BJ (cell line): ENCODE measurements at regions not wholly inside any gene's neighbourhood (a gene's known extent, or its start where the extent isn't known, plus 50 kb on each side); places are given as distances from the start of the nearest gene placed in this dataset.

ENCODE experiments used
- CTCF ChIA-PET: fragments of 350-600 bp; formaldehyde crosslinking; extraction: SDS; loops from one replicate; lab custom pipeline; 2021; ENCODE audit warnings: antibody characterized with exemption, inconsistent platforms; lab: Yijun Ruan, JAX
- POLR2A ChIA-PET: fragments of 300-600 bp; sonication (Branson Sonifier 250); formaldehyde crosslinking; extraction: SDS; loops from one replicate; lab custom pipeline; 2021; ENCODE audit warnings: antibody characterized with exemption; lab: Charles Lee
- DNase-seq: peaks from one replicate; pipeline ENCODE4 v3.0.0-alpha.2; 2011; ENCODE audit warnings: low read depth
- H3K27me3 ChIP-seq: 2 replicates; pipeline ENCODE4 v1.6.0; 2011; ENCODE audit warnings: low read length; ENCODE audit not compliant: control insufficient read depth, insufficient read depth
- H3K36me3 ChIP-seq: 2 replicates; pipeline ENCODE4 v1.5.1; 2011; ENCODE audit warnings: low read length; ENCODE audit not compliant: control insufficient read depth, insufficient read depth
- H3K4me3 ChIP-seq: 2 replicates; pipeline ENCODE4 v1.5.1; 2011; ENCODE audit warnings: low read depth, mild to moderate bottlenecking, control low read depth, low read length
- TF ChIP-seq, protein P1 (sequence below): IDR thresholded peaks from 2 replicates; pipeline ENCODE4 v1.5.1; 2011; ENCODE audit warnings: low read depth, mild to moderate bottlenecking, control low read depth, inconsistent platforms, low read length, moderate library complexity; ENCODE audit not compliant: insufficient read depth

DNA sequence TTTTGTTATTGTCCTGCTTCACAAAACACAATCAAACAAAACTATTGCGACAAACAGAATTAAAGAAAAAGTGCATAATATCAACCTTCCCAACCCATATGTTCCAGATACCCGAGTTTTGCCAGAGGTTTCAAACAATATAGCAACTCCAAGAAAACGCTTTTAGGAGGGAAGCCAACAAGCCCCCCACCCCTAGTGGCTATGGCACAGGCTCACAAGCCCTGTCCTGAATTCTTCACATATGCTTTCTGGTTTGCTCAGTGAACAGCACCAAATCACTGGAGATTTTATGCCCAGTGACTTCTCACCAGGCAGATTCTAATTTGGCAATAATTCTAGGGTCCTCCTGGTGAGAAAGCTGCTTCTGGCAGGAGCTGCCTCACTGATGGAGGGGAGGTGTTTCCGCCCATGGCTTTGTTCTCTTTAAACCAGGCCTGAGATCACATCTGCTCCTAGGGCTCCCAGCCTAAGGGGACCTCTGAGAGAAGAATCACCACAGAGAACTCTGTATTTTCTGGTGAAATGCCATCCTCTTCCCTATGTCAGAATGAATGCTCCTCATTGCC lies 1982.4 kb downstream of the EFNA5 start:
- TF ChIP-seq, protein P1, sequence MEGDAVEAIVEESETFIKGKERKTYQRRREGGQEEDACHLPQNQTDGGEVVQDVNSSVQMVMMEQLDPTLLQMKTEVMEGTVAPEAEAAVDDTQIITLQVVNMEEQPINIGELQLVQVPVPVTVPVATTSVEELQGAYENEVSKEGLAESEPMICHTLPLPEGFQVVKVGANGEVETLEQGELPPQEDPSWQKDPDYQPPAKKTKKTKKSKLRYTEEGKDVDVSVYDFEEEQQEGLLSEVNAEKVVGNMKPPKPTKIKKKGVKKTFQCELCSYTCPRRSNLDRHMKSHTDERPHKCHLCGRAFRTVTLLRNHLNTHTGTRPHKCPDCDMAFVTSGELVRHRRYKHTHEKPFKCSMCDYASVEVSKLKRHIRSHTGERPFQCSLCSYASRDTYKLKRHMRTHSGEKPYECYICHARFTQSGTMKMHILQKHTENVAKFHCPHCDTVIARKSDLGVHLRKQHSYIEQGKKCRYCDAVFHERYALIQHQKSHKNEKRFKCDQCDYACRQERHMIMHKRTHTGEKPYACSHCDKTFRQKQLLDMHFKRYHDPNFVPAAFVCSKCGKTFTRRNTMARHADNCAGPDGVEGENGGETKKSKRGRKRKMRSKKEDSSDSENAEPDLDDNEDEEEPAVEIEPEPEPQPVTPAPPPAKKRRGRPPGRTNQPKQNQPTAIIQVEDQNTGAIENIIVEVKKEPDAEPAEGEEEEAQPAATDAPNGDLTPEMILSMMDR, result no peak
- CTCF ChIA-PET, result no interaction called here
- DNase-seq, result no peak
- Histone ChIP-seq H3K4me3 (no peak overlapping the region), H3K36me3 (no peaks in the 10 kb centered on the region), H3K27me3 (no peaks in the 10 kb centered on the region)
- POLR2A ChIA-PET, result no interaction called here

DNA sequence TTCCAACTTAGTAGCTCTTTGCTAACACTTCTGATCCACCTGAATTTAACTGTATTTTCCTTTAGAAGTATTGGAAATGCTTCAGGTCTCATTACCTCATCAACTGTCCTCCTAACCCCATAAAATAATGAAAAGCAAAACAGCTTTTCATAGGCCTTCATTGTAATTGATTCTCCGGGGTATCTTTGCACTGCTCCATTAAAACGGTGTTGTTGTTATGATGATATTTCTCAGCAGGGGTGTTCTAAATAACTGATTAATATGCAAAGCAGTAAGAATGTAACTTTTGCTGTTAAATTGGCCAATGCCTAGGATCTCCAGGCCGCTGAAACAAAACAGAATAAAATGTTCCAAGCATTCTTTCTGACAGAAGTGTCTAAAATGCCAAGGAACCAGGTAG lies 1983.2 kb downstream of the EFNA5 start:
- Histone ChIP-seq H3K27me3 (no peaks in the 10 kb centered on the region), H3K36me3 (no peaks in the 10 kb centered on the region), H3K4me3 (no peak overlapping the region)
- ChIA-PET POLR2A (no interaction called here), CTCF (no interaction called here)
- TF ChIP-seq, protein P1, result no peak
- no peak for DNase-seq

DNA sequence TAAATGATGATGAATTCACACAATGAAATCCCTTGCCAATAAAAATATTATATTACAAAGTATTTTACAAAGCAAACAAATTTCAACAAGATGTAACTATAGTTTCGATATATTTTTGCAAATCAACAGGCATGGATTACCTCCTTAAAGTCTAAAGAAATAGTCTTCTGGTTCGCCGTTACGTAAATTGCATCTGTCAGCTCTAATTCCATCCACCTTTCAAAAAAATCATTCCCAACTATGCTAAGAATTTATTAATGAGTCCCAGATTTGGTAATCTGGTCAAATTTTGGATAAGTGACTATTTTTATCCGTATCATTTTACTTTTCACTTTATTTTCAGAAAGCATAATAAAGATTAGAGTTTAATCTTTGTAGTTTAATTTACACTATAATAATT lies 1984.9 kb downstream of the EFNA5 start:
- H3K36me3 ChIP-seq, result no peaks in the 10 kb centered on the region
- DNase-seq, result no peak
- H3K27me3 ChIP-seq, result no peaks in the 10 kb centered on the region; the same call in 1 of the 2 replicates
- TF ChIP-seq, protein P1, result no peak
- ChIA-PET CTCF (no interaction called here), POLR2A (no interaction called here)
- H3K4me3 ChIP-seq, result no peak overlapping the region

DNA sequence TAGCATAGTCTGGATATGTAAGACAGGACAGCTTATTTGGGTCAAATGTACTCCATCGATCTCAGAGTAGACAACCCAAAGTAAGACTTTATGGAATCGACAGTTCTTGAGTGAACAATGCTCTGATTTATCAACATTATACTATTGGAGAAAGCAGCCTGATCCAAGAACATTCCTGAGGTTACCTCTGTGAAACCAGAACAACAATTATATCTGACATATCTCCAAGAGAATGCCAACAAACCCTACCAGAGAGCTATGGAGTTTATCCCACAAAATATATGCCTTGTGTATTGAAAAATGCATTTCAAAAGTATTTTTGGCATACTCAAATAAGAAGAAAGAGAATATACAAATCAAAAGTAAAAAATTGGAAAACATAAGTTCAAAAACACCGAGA lies 1985.9 kb downstream of the EFNA5 start:
- POLR2A ChIA-PET, result no interaction called here
- no peak for DNase-seq
- H3K4me3 ChIP-seq, result no peak overlapping the region
- CTCF ChIA-PET, result no interaction called here
- TF ChIP-seq, protein P1, result no peak
- no peaks in the 10 kb centered on the region; the same call in 1 of the 2 replicates for H3K27me3 ChIP-seq
- no peaks in the 10 kb centered on the region for H3K36me3 ChIP-seq

DNA sequence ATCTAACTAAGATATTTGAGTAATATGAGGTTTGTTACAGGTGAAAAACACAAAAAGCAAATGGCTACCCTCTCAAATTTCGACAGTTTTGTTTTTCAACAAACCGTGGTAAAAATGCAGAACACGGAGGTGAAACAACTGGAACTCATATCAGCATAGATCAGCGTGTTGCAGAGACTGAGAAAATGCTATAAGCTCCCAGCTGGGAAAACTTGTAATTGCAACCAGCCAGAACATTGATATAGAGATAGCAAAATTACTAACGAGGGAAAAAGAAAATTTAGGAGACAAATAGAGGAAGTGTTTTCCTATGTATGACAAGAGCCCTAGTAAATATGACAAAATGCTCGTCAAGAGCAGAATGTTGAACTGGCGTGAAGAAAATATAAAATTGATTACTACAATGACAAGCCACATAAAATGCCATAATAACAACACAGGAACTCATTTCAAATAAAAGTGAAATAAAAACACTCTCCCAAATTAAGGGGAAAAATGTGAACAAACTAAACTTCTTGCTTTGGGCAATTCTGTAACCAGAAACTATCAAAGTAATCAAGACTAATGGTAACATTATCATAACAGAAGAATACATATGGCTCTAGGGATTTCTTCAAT lies 1989.8 kb downstream of the EFNA5 start:
- TF ChIP-seq, protein P1, result no peak
- H3K36me3 ChIP-seq, result no peaks in the 10 kb centered on the region
- H3K4me3 ChIP-seq, result no peak overlapping the region
- DNase-seq, result no peak
- no peaks in the 10 kb centered on the region; the same call in 1 of the 2 replicates for H3K27me3 ChIP-seq
- ChIA-PET CTCF (no interaction called here), POLR2A (no interaction called here)
